Heart left ventricle (tissue), 13 donors: ENCODE measurements at regions not wholly inside any gene's neighbourhood (a gene's known extent, or its start where the extent isn't known, plus 50 kb on each side); places are given as distances from the start of the nearest gene placed in this dataset.

Experiments used
- POLR2A ChIP-seq, 2 donors: fragments of 450-650 bp; IDR thresholded peaks; one replicate each; pipeline ENCODE4 v1.6.1; 2017; ENCODE audit warnings: antibody characterized with exemption in 2 of 2, mild to moderate bottlenecking in 2 of 2, moderate library complexity in 2 of 2
- TF ChIP-seq, protein P1 (sequence below), 12 donors: fragments of 200-600 bp; sonication (generic) in 4 of 12; IDR thresholded peaks; one replicate each; pipeline versions ENCODE4 v1.5.0 to v1.8.0; 2018 to 2022; ENCODE audit warnings: antibody characterized with exemption in 12 of 12, mild to moderate bottlenecking in 5 of 12
- donor health status: ischemic (EF 13 %, LVEDD 7.1; RV severe dilation, severe dysfunction).
- donor health status: DM: no; HTN: yes; CAD: no.
- donor health status: DM: no; HTN: no; CAD: no.
- donor health status: ischemic (EF 25% LVEDD 6.9; RV normal size, moderate dysfunction).
- donor health status: ischemic (EF 25% LVEDD 5.7; RV mildly dilated, moderate dysfunction).
- donor health status: ischemic (EF 35%, LVEDD 5.7; RV mildly dilated, moderate dysfunction).
- donor health status: nonischemic (EF 11% LVEDD 7.7; RV severe dilation, severe dysfunction).
- donor health status: DM: yes; HTN: yes; CAD: no.
- donor health status: PGD.
- donor health status: ischemic (EF 29% LVEDD 5.4; RV normal size, mild dysfunction).
- donor health status: nonischemic (EF 23%, LVEDD 6.1; RV moderate dilation, normal function).

- TF ChIP-seq, protein P1, sequence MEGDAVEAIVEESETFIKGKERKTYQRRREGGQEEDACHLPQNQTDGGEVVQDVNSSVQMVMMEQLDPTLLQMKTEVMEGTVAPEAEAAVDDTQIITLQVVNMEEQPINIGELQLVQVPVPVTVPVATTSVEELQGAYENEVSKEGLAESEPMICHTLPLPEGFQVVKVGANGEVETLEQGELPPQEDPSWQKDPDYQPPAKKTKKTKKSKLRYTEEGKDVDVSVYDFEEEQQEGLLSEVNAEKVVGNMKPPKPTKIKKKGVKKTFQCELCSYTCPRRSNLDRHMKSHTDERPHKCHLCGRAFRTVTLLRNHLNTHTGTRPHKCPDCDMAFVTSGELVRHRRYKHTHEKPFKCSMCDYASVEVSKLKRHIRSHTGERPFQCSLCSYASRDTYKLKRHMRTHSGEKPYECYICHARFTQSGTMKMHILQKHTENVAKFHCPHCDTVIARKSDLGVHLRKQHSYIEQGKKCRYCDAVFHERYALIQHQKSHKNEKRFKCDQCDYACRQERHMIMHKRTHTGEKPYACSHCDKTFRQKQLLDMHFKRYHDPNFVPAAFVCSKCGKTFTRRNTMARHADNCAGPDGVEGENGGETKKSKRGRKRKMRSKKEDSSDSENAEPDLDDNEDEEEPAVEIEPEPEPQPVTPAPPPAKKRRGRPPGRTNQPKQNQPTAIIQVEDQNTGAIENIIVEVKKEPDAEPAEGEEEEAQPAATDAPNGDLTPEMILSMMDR (IDR thresholded peaks at IDR 0.05): no peak
- TF ChIP-seq POLR2A (IDR thresholded peaks at IDR 0.05): no peak
These were observed 99.3 kb downstream of the UTRN start for GRCh38 chr6:144384427-144384826.
